H9 (cell line): ENCODE measurements at regions not wholly inside any gene's neighbourhood (a gene's known extent, or its start where the extent isn't known, plus 50 kb on each side); places are given as distances from the start of the nearest gene placed in this dataset.

Experiments used
- DNase-seq: peaks from one replicate; pipeline ENCODE4 v3.0.0-alpha.2; 2017
- H2AFZ ChIP-seq: one replicate; pipeline ENCODE4 v1.6.1; 2013; ENCODE audit warnings: mild to moderate bottlenecking, low read length, control low read depth, moderate library complexity
- H2AK5ac ChIP-seq: 2 replicates; pipeline ENCODE4 v1.6.1; 2013; ENCODE audit warnings: low read length, control low read depth, mixed read lengths; ENCODE audit not compliant: insufficient read length
- H2BK120ac ChIP-seq: one replicate; pipeline ENCODE4 v1.6.1; 2013; ENCODE audit warnings: low read depth, mild to moderate bottlenecking, low read length, control low read depth, inconsistent platforms; ENCODE audit not compliant: poor library complexity, severe bottlenecking
- H2BK12ac ChIP-seq: 2 replicates; pipeline ENCODE4 v1.6.1; 2013; ENCODE audit warnings: low read length, control low read depth, mixed read lengths, low read depth; ENCODE audit not compliant: insufficient read length
- H2BK15ac ChIP-seq: 2 replicates; pipeline ENCODE4 v1.6.1; 2013; ENCODE audit warnings: low read depth, low read length, control low read depth
- H2BK20ac ChIP-seq: one replicate; pipeline ENCODE4 v1.6.1; 2013; ENCODE audit warnings: low read depth, mild to moderate bottlenecking, low read length, control low read depth, inconsistent platforms; ENCODE audit not compliant: poor library complexity, severe bottlenecking
- H2BK5ac ChIP-seq: 2 replicates; pipeline ENCODE4 v1.6.1; 2013; ENCODE audit warnings: low read length, control low read depth, mixed read lengths; ENCODE audit not compliant: insufficient read length
- H3K14ac ChIP-seq: 2 replicates; pipeline ENCODE4 v1.6.1; 2013; ENCODE audit warnings: low read length, control low read depth; ENCODE audit not compliant: insufficient read depth
- H3K18ac ChIP-seq: 2 replicates; pipeline ENCODE4 v1.6.1; 2013; ENCODE audit warnings: low read depth, mild to moderate bottlenecking, mixed read lengths, low read length, control low read depth; ENCODE audit not compliant: insufficient read length
- H3K23ac ChIP-seq: 2 replicates; pipeline ENCODE4 v1.6.1; 2013; ENCODE audit warnings: low read length, control low read depth, mixed read lengths, low read depth; ENCODE audit not compliant: insufficient read length
- H3K23me2 ChIP-seq: 2 replicates; pipeline ENCODE4 v1.6.1; 2013; ENCODE audit warnings: low read depth, mild to moderate bottlenecking, mixed read lengths, low read length, control low read depth; ENCODE audit not compliant: insufficient read length, poor library complexity, severe bottlenecking
- H3K27ac ChIP-seq: 2 replicates; pipeline ENCODE4 v1.5.1; 2013; ENCODE audit warnings: low read length, control low read depth, mixed read lengths, low read depth; ENCODE audit not compliant: insufficient read length
- H3K27me3 ChIP-seq: 2 replicates; pipeline ENCODE4 v1.6.1; 2013; ENCODE audit warnings: low read length, control low read depth, inconsistent platforms; ENCODE audit not compliant: insufficient read depth
- H3K4ac ChIP-seq: 2 replicates; pipeline ENCODE4 v1.6.1; 2013; ENCODE audit warnings: low read depth, mild to moderate bottlenecking, control low read depth, inconsistent platforms, low read length, moderate library complexity
- H3K4me1 ChIP-seq: 2 replicates; pipeline ENCODE4 v1.6.1; 2013; ENCODE audit warnings: low read length, control low read depth, inconsistent platforms; ENCODE audit not compliant: insufficient read depth
- H3K4me2 ChIP-seq: 2 replicates; pipeline ENCODE4 v1.6.1; 2013; ENCODE audit warnings: low read length, control low read depth, mixed read lengths; ENCODE audit not compliant: insufficient read length, insufficient read depth
- H3K56ac ChIP-seq: 2 replicates; pipeline ENCODE4 v1.6.1; 2013; ENCODE audit warnings: low read depth, mild to moderate bottlenecking, mixed read lengths, low read length, control low read depth; ENCODE audit not compliant: insufficient read length
- H3K79me1 ChIP-seq: 2 replicates; pipeline ENCODE4 v1.6.1; 2013; ENCODE audit warnings: low read depth, mild to moderate bottlenecking, moderate library complexity, low read length, control low read depth, inconsistent platforms; ENCODE audit not compliant: insufficient read depth, poor library complexity, severe bottlenecking
- H3K79me2 ChIP-seq: 2 replicates; pipeline ENCODE4 v1.6.1; 2013; ENCODE audit warnings: low read length, control low read depth, inconsistent platforms; ENCODE audit not compliant: insufficient read depth
- H3K9ac ChIP-seq: 2 replicates; pipeline ENCODE4 v1.6.1; 2013; ENCODE audit warnings: low read length, control low read depth, mixed read lengths; ENCODE audit not compliant: insufficient read length; ENCODE audit errors: extremely low read depth
- H3K9me3 ChIP-seq: one replicate; pipeline ENCODE4 v1.6.1; 2013; ENCODE audit warnings: low read depth, low read length, inconsistent platforms; ENCODE audit not compliant: control insufficient read depth
- H3T11ph ChIP-seq: one replicate; pipeline ENCODE4 v1.6.1; 2013; ENCODE audit warnings: mild to moderate bottlenecking, low read length, control low read depth, inconsistent platforms
- H4K20me1 ChIP-seq: one replicate; pipeline ENCODE4 v1.6.1; 2013; ENCODE audit not compliant: control insufficient read depth, insufficient read length, insufficient read depth
- H4K5ac ChIP-seq: 2 replicates; pipeline ENCODE4 v1.6.1; 2013; ENCODE audit warnings: low read depth, mild to moderate bottlenecking, mixed read lengths, low read length, control low read depth; ENCODE audit not compliant: insufficient read length
- H4K8ac ChIP-seq: replicated peaks from 2 replicates; pipeline ENCODE4 v1.6.1; 2013; ENCODE audit warnings: low read length, control low read depth, mixed read lengths, low read depth; ENCODE audit not compliant: insufficient read length
- H4K91ac ChIP-seq: 2 replicates; pipeline ENCODE4 v1.6.1; 2013; ENCODE audit warnings: low read depth, mild to moderate bottlenecking, moderate library complexity, mixed read lengths, low read length, control low read depth; ENCODE audit not compliant: insufficient read length
- H3K27ac Mint-ChIP-seq, 3 experiments: 2 replicates in 2 of 3; 3 replicates in 1 of 3; pipeline ENCODE4 v1.8.0; 2020 to 2021; ENCODE audit warnings: mixed read lengths in 3 of 3, mild to moderate bottlenecking in 1 of 3, moderate library complexity in 1 of 3
- H3K27me3 Mint-ChIP-seq: 2 replicates; pipeline ENCODE4 v1.8.0; 2021; ENCODE audit warnings: low read depth, mild to moderate bottlenecking, moderate library complexity, mixed read lengths
- H3K36me3 Mint-ChIP-seq, 3 experiments: 2 replicates in 2 of 3; 3 replicates in 1 of 3; pipeline ENCODE4 v1.8.0; 2020 to 2021; ENCODE audit warnings: low read depth in 3 of 3, mixed read lengths in 3 of 3; ENCODE audit not compliant: insufficient read depth in 1 of 3
- H3K4me1 Mint-ChIP-seq, 2 experiments: 2 replicates each; pipeline ENCODE4 v1.8.0; 2020; ENCODE audit warnings: mixed read lengths in 2 of 2
- H3K4me3 Mint-ChIP-seq, 2 experiments: 2 replicates in 1 of 2; 3 replicates in 1 of 2; pipeline ENCODE4 v1.8.0; 2020 to 2021; ENCODE audit warnings: mild to moderate bottlenecking in 2 of 2, mixed read lengths in 2 of 2, moderate library complexity in 1 of 2
- H3K9me3 Mint-ChIP-seq, 2 experiments: 2 replicates in 1 of 2; 3 replicates in 1 of 2; pipeline ENCODE4 v1.8.0; 2020; ENCODE audit warnings: mild to moderate bottlenecking in 2 of 2, mixed read lengths in 2 of 2, moderate library complexity in 1 of 2
- TF ChIP-seq, protein P1 (sequence below): fragments of 200-600 bp; sonication (generic); conservative IDR thresholded peaks from 3 replicates; pipeline ENCODE4 v1.8.0; 2021; ENCODE audit warnings: antibody characterized with exemption, mild to moderate bottlenecking

DNA sequence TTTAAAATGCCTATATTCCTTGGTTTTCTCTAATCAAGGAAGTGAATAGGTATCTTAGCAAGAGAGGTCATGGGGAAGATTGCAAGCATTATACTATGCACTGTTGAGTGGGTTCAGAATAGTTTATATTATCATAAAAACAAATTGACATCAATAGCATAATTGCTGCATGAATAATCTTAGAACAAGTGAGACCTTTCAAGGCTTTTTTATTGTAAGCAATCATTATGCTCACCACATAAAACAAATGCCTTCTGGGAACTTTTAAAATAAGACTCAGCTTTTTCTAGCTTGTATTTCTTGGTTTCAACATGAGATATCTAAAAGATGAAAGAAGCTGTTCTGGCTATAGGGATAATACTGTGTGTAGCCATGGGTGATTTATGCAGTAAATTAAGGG lies 135.6 kb upstream of the ZC3H12C start:
- Histone ChIP-seq H2BK15ac (no peak overlapping the region), H3K4ac (no peak overlapping the region), H3K27me3 (no peaks in the 10 kb centered on the region), H3K18ac (no peak overlapping the region), H3K4me2 (no peak overlapping the region), H4K20me1 (no peaks in the 10 kb centered on the region), H4K8ac (no peak overlapping the region), H3K56ac (no peak overlapping the region), H4K5ac (no peak overlapping the region), H2BK5ac (no peak overlapping the region), H3K9ac (no peak overlapping the region), H3K79me2 (no peaks in the 10 kb centered on the region), H3T11ph (no peak overlapping the region), H2BK20ac (no peak overlapping the region), H3K79me1 (no peaks in the 10 kb centered on the region), H3K27ac (no peak overlapping the region), H3K9me3 (no peaks in the 10 kb centered on the region), H3K14ac (no peak overlapping the region), H2AFZ (no peak overlapping the region), H3K23ac (no peak overlapping the region), H3K23me2 (no peaks in the 10 kb centered on the region), H2AK5ac (no peak overlapping the region), H2BK120ac (no peak overlapping the region), H2BK12ac (no peak overlapping the region), H3K4me1 (no peaks in the 10 kb centered on the region), H4K91ac (no peak overlapping the region)
- Mint-ChIP-seq H3K36me3 (no peaks in the 10 kb centered on the region; a peak in 2 of 7 replicates), H3K27ac (no peak overlapping the region), H3K4me3 (no peak overlapping the region), H3K27me3 (no peaks in the 10 kb centered on the region), H3K4me1 (peaks cover 15 to 25% of the 10 kb centered on the region in 2 experiments), H3K9me3 (no peaks in the 10 kb centered on the region)
- TF ChIP-seq, protein P1, sequence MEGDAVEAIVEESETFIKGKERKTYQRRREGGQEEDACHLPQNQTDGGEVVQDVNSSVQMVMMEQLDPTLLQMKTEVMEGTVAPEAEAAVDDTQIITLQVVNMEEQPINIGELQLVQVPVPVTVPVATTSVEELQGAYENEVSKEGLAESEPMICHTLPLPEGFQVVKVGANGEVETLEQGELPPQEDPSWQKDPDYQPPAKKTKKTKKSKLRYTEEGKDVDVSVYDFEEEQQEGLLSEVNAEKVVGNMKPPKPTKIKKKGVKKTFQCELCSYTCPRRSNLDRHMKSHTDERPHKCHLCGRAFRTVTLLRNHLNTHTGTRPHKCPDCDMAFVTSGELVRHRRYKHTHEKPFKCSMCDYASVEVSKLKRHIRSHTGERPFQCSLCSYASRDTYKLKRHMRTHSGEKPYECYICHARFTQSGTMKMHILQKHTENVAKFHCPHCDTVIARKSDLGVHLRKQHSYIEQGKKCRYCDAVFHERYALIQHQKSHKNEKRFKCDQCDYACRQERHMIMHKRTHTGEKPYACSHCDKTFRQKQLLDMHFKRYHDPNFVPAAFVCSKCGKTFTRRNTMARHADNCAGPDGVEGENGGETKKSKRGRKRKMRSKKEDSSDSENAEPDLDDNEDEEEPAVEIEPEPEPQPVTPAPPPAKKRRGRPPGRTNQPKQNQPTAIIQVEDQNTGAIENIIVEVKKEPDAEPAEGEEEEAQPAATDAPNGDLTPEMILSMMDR, result no peak
- DNase-seq, result no peak
